NCI-H2107 treated with DMSO at 0.1 percent for 48 hours (cell line): ENCODE measurements at regions not wholly inside any gene's neighbourhood (a gene's known extent, or its start where the extent isn't known, plus 50 kb on each side); places are given as distances from the start of the nearest gene placed in this dataset.
"Not testable (repeated sequence)": the region's sequence is repeated elsewhere in the genome, so short reads cannot be mapped to it uniquely, and the experiment has no call there.

Experiments
- DNase-seq: peaks from one replicate; lab custom pipeline; 2025; ENCODE audit not compliant: unreplicated experiment; lab: John Stamatoyannopoulos, UW

DNA sequence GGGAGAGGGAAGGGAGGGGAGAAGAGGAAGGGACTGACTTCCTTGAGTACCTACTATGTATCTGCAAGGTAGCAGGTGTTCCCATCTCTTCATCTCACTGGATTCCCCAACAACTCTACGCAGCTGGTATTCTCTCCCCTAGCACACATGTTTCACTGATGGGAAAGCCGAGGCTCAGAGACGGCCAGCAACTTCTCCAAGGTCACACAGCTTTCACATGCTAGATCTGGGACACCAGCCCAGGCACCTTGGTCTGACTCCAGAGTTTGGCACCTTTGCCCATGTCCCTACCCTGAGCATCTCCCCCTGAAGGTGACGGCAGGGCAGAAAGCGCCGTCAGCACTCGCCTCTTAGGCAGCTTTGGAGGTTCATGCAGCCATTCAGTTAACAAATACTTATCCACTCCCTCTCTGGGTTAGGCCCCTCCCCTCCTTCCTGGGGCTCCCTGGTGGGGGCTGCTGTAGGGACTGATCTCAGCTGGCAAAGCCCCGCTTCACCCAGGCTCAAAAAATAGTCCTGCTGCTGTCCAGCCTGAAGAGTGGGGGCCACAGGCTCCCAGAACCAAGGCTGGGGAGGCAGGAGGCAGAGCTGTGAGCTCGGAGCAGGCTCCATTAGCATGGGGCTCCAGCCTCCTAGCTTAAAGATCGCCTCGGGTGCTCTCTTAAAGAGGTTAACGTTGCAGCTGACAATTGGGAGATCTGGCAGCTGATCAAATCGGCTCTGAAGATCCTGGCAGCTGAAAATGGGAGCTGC lies 79.4 kb downstream of the IGLL1 start:
- DNase-seq: no peak

DNA sequence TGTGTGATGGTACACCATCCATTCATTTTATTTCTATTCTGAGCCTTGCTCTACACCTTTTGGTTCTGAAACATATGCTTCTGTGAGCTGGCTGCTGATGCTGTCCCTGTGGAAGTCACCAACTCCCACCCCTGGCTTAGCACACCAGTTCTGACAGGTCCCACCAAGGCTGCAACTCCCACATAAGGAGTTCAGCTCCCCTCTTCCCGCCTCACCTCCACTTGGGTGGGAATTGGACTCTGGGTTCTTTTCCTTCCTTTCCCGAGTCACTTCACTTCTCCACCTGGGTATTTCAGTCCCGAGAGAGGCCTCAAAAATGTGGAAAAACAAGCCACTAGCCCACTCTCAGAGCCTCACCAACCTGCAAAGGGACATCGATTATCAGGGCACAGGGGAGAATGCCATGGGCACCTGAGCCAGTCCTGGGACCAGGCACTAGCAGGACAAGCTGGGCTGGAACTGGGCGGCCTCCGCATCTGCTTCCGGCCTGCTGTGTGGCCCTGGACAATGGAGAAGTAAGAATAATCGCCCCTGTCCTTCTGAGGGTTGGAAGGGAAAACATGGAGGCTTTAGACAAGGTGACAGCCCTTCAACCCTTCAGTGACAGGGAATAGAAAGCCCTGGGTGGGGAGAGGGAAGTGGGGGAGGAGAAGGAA lies 80.1 kb downstream of the IGLL1 start:
- no peak for DNase-seq

DNA sequence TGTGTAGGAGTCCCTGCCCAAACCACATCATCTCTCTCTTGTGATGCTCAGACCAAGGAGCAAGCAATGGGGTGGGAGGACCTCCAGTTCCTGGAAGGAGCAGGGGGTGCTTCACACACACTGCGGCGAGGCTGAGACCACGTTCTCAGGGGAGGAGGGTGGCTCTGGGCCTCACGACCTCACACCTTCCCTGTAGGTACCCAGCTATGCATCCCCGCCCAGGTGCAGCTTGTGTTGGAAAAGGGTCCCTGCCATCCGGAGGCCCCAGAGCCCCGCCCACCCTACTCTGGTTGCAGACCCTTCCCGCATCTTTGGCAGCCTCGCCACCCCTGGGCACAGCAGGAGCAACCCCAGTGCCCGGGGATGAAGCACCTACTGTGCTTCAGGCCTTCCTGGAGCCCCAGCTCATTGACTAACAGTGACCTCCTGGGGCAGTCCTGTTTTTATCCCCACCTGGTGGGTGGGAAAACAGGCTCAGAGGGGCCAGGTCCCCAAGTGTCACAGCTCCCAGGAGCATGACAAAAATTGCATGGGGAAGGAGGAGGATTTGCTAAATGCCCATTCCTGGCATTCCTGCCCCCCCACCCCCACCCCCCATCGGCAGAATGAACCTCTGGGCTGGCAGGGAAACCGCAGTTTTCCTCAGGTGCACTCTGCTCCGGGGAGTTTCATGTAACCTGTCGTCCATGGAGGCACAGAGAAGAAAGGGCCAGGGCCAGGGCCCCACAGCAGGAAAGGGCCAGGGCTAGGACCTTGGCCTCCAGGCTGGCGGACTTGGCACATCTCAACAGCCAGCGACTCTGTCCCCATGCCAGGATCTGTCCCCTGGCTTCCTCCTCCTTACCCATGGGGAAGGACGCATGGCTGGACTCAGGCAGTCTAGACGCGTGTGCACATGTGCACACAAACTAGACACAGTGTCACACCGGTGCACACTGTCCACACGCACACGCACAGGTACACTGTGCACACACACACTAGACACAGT lies 81.0 kb downstream of the IGLL1 start:
- no peak for DNase-seq

DNA sequence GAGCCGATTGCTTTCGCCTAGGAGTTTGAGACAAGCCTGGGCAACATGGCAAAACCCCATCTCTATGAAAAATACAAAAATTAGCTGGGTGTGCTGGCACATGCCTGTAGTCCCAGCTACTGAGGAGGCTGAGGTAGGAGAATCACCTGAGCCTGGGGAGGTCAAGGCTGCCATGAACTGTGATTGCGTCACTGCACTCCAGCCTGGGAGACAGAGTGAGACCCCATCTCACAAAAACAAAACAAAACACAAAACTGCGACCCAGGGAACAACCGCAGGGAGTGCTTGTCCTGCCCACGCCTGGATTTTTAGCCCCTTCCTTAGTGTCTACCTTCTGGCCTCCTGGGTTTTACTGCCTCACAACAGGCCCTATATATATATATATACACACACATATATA lies 82.2 kb downstream of the IGLL1 start:
- not testable (repeated sequence) for DNase-seq

DNA sequence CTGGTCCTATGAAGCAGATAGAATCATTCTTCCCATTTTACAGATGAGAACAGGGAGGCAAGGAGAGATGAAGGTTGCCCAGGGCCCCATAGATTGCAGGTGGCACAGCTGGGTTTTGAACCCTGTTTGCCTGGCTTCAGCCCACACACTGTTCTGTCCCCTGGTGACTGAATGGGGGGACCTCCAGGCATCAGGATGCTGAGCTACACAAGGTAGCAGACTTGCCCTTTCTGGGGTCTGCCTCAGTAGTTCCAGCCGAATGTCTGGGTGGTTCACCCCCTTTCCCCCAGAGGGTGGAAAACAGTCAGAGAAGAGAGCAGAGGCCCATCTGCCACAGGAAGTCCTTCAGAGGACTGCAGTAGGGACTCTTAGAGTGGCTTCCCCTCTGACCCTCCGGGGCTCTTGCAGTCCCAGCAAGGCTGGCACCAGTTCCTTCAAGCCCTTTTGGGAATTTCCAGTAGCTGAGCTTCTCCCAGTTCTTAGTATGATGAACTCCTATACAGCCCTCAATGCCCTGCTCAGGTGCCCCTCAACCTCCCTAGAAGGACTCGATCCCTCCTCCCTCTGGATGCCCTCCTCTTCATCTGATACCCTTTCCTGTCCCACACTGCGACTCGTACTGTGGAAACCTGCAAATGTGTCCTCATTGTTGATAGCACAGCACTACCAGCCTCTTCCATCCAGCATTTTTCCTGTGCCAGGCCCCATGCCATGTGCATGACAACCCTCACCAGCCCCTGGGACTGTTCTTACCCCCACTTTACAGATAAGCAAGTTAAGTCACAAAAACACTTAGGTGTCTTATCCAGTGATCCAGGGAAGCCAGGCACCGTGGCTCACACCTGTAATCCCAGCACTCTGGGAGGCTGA lies 82.8 kb downstream of the IGLL1 start:
- no peak for DNase-seq

DNA sequence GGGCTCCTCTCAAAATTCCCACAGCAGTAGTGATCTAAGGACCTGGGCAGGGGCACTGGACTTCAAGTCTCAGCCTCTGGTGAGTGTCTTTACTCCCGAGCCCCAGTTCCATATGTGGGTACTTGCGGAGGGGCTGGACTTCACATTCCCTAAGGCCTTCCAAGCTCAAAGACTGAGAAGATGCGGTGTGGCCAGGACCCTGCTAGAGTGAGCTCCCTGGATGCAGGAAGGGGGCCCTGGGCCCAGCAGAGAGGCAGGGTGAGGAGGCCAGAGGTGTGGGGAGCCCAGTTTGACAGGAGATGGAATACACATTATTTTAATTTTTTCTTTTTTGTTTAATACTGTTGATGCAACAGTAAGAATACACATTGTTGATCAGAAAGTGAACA lies 83.7 kb downstream of the IGLL1 start:
- DNase-seq: no peak

DNA sequence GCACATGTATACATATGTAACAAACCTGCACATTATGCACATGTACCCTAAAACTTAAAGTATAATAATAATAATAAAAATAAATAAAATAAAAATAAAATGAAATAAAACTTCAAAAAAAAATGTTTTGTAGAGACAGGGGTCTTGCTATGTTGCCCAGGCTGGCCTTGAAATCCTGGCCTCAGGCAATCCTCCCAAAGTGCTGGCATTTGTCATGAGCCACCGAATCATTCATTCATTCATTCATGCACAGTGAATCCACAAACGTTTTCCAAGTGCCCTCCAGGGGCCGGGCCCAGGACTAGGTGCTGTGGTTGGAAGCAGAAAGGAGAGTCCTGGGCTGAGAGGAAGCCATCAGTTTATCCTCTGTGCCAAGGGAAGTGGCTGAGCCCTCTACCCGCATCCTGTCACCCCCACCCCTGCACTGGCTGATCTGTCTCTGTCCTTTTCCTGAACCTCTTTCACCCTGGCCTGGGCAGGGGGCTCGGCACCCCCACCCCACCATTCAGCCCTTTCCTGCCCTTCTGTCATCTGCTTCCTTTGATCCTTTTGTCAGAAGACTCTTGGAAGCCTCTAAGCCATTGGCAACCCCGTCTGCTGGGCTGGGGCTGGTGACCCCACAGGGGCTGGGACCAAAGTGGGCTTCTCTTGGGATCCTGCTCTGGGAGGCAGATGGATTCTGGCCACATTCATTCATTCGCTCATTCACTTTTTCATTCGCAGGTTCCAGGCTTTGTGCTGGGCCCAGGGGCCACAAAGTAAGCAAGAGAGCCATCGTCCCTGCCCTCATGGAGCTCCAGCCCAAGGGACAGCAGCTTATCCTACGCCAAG lies 84.3 kb downstream of the IGLL1 start:
- no peak for DNase-seq

DNA sequence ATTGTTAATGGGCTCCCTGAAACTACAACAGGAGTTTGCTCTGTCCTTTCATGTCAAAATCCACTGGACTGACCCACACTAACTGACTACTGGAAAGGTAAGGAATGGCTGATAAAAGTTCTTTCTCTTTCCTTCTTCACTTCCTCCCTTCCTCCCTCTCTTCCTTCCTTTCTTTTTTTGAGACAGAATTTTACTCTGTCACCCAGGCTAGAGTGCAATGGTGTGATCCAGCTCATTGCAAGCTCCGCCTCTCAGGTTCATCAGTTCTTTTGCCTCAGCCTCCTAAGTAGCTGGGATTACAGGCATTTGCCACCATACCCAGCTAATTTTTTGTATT lies 85.2 kb downstream of the IGLL1 start:
- DNase-seq: no peak

DNA sequence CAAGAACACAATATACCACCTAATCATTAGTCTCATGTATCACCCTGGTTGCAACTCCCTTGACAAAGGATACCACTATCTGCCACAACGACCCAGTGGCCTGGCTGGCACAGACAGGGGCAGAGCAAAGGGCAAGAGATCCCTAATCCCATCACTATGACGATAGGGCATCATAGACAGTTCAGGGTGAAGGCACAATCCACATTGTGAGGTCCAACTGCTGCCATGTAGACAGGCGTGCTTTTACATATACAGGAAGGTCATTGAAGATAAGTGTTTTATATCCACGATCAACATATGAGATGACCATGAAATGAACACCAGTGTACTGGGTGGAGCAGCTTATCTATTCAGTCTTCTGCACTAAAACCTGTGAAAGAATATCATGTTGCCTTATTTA lies 94.6 kb downstream of the IGLL1 start:
- DNase-seq: no peak

DNA sequence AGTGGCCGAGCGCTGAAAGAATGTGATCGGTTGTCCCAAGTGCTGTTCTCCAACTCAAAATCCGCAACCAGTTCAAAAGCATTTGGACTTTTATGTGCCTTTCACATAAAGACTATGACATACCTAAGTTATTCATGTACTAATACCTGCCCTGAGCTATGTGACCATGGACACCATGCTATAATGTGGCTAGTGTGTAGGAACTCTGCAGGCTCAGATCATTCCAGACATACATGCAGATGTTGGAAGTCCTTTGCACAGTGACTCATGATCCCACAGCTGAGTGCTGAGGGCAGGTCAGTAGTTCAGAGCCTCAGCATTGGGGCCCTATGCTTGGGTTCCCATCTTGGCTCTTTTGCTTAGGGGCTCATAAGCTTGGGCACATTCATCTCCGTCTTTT lies 95.4 kb downstream of the IGLL1 start:
- DNase-seq: no peak

DNA sequence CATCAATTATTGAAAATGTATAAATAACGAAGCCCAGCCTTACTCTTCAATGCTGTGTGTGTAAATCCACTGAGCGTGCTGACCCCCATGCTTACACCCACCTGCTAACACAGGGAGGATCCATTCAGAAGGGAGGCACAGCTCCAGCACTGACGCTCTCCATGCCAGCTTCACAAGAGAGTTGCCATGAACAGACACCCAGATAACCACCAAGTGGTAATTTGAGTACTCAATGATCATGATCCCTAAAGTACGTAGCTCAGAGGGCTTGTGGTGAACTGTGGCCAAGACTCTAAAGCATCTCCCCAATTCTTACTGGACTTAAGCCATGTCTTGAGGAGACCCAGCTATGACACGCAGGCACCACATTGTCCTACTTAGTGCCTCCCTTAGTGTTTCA lies 98.7 kb downstream of the IGLL1 start:
- no peak for DNase-seq

DNA sequence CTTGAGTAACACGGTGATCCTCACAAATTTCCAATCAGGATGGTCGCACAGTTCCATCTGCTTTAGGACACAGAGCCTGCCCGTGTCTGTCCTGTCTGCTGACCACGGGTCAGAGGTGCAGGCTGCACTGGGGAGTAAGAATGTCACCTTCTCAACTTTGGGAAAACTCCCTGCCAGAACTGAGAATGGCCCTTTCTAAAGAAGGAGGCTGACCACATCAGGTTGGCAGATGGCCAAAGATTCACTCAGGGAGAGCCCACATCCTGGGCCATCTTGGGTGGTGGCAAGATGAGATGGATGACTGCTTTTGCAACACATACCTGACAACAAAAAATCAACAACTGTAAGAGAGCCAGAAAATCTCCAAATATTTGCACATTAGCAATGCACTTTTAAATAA lies 101.9 kb downstream of the IGLL1 start:
- no peak for DNase-seq

DNA sequence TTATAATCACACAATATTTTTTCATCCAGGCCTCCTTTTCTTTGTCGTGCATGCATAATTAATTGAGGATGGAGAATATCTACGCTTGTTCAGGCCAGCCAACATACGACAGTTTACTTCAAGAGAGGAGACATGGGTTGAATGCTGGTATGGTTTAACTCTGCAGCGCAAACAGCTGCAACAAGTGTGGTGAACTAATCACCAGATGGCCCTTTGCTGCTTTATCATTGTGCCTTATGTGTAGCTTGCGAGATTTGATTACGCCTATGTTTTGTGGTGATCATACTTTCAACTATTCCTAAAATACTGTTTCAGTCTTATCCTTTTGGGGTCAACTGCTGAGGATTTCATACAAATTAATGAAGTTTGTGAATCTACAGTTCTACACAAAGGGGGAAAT lies 105.6 kb downstream of the IGLL1 start:
- DNase-seq: not testable (repeated sequence)

DNA sequence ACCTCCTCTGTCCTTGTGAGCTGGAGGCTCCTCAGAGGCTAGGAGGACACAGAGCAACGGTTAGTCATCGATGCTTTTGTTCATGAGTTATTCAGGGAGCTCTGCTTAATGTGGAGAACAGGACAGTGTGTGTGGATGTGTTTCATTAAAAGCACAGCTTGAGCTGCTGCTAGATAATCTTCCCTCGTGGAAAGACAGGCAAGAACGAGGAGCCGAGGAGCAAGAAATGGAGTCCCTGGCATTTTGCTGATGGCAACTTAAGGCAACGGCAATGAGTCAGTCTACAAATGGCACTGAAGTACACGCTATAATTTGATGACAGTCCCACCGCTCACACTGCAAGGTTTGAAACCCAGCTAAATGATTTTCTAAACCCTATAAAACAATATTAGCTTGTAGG lies 106.2 kb downstream of the IGLL1 start:
- no peak for DNase-seq

DNA sequence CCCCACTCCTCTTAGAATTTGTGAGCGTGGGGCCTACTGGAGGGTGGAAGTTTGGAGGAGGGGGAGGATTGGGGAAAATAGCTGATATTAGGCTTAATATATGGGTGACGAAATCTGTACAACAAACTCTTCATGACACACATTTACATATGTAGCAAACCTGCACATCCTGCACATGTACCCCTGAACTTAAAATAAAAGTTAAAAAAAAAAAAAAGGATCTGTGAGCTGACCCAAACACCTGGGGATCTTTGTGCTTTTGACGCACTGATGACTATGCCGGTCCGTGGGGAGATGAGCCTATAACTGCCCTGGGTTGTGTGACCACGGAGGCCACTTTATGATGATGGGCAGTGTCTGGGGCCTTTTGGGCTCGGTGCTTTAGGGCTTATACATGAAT lies 107.7 kb downstream of the IGLL1 start:
- DNase-seq: not testable (repeated sequence)

DNA sequence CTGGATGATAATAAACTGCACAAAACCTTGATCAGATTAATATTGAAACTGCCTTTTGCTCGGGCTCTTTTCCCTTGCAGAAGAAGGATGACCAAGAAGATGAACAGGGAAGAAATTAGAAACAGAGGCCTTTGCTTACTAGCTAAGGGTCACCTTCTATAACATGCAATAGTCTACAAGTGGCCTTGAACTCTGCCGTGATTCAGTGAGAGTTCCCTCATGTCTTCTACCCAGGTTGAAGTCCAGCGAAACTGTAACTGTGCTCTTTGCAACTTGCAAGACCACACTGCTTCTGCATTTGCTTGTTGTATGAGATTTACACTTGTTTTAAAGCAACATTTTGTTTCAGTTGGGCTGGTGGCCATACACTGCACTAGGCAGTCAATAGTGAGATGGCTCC lies 108.4 kb downstream of the IGLL1 start:
- DNase-seq: no peak

DNA sequence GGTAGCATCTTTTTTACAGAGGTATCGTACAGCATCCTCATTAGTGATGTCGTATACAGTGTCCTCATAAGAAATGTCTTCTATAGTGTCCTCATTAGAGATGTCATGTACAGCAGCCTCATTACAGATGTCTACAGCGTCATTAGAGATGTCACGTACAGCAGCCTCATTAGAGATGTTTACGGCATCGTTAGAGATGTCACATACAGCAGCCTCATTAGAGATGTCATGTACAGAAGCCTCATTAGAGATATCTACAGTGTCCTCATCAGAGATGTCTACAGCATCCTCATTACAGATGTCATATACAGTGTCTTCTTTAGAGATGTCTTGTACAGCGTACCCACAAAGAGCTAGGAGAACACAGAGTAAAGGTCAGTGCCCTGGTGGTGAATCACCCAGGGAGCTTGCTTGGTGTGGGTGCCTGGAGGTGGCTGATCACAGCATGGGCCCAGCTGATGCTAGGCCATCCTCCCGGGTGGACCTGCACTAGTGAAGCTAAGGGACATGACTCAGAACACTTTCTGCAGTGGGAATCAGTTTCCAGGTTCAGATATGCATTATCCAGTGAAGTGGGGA lies 109.2 kb downstream of the IGLL1 start:
- no peak for DNase-seq

DNA sequence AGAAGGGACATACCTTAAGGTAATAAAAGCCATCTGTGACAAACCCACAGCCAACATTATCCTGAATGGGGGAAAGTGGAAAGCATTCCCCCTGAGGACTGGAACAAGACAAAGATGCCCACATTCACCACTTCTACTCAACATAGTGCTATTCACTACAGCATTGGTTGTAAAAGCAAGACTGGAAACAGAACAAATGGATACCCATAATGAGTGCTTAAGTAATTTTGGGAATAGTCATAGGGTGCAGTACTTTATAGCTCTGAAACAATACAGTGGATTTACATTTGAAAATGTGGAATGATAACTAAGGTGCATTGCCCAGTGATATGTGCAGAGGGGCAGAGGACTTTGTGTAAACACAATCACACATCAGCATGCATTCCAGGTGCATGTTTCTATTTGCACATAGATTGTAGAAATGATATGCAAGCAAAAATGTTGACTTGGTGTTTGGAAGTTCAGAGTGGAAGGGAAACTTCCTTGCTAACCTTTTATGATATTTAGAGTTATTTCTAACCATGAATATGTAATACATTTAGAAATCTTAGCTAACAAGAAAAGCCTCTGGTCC lies 112.3 kb downstream of the IGLL1 start:
- no peak for DNase-seq

DNA sequence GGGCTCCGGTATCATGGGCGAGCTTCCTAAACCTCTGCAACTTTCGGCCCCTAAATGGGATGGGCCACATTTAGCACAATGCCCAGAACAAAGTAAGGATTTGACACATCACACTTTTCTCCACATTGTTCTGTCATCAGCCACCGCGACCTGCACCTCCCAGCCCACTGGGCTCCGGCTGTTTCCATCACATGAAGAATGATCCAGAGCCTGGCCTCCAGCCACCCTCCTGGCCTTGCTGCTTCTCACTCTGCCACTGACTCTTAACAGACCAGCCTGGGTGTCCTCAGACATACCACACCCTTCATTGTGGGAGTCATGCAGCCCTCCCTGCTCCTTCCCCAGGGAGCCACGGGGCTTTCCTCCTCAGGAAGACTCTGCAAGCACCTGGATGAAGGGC lies 113.7 kb downstream of the IGLL1 start:
- DNase-seq: no peak
